Suprapubic skin (tissue), 4 donors: ENCODE measurements at regions not wholly inside any gene's neighbourhood (a gene's known extent, or its start where the extent isn't known, plus 50 kb on each side); places are given as distances from the start of the nearest gene placed in this dataset.

Source experiments
- EP300 ChIP-seq: sonication (generic); formaldehyde crosslinking; IDR thresholded peaks from one replicate; pipeline ENCODE4 v1.6.1; 2017; ENCODE audit warnings: antibody characterized with exemption
- POLR2A ChIP-seq, 2 donors: fragments of 450-650 bp; IDR thresholded peaks; one replicate each; pipeline ENCODE4 v1.6.1; 2017; ENCODE audit warnings: antibody characterized with exemption in 2 of 2, mild to moderate bottlenecking in 2 of 2, moderate library complexity in 2 of 2
- POLR2AphosphoS5 ChIP-seq, 3 donors: sonication (generic); formaldehyde crosslinking; IDR thresholded peaks; one replicate each; pipeline ENCODE4 v1.6.1; 2017; ENCODE audit warnings: antibody characterized with exemption in 3 of 3
- TF ChIP-seq, protein P1 (sequence below), 2 donors: fragments of 200-600 bp in 1 of 2; fragments of 450-650 bp in 1 of 2; sonication (generic) in 1 of 2; IDR thresholded peaks; one replicate each; pipeline ENCODE4 v1.5.1; 2016 to 2019; ENCODE audit warnings: antibody characterized with exemption in 2 of 2, mild to moderate bottlenecking in 1 of 2, moderate library complexity in 1 of 2

DNA sequence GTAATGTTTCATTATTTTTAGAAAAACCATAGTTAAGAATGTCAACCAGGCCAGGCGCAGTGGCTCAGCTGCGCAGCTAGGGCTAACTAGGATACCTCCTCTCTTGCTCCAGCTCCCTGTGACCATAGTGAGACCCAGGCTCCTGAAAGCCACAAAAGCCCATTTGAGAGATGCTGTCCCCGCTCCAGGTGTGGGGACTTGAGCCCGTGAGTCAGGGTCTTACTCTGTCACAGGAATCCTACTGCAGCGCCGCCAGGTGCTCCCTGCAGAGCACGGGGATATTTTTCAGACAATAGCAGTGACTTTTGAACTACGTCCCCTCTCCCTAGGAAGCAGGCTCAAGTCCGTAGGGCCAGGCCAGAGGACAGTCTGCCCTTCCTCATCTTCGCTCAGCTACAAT, 75.6 kb upstream of the NRBF2 start:
- TF ChIP-seq, protein P1, sequence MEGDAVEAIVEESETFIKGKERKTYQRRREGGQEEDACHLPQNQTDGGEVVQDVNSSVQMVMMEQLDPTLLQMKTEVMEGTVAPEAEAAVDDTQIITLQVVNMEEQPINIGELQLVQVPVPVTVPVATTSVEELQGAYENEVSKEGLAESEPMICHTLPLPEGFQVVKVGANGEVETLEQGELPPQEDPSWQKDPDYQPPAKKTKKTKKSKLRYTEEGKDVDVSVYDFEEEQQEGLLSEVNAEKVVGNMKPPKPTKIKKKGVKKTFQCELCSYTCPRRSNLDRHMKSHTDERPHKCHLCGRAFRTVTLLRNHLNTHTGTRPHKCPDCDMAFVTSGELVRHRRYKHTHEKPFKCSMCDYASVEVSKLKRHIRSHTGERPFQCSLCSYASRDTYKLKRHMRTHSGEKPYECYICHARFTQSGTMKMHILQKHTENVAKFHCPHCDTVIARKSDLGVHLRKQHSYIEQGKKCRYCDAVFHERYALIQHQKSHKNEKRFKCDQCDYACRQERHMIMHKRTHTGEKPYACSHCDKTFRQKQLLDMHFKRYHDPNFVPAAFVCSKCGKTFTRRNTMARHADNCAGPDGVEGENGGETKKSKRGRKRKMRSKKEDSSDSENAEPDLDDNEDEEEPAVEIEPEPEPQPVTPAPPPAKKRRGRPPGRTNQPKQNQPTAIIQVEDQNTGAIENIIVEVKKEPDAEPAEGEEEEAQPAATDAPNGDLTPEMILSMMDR (IDR thresholded peaks at IDR 0.05): no peak
- TF ChIP-seq POLR2A (IDR thresholded peaks at IDR 0.05) (no peak), POLR2AphosphoS5 (IDR thresholded peaks at IDR 0.05) (no peak), EP300 (no peak)
